ENCODE measurements at regions not wholly inside any gene's neighbourhood (a gene's known extent, or its start where the extent isn't known, plus 50 kb on each side); places are given as distances from the start of the nearest gene placed in this dataset.

- Histone ChIP-seq H3K36me3 (ENCODE audit: control insufficient read depth, insufficient read depth, low read length) (no peaks in the 10 kb centered on the region), H3K27ac (ENCODE audit: low read length) (no peak overlapping the region), H3K4me3 (ENCODE audit: low read depth in 2 of 2, low read length in 2 of 2) (no peak overlapping the region), H3K9me3 (ENCODE audit: control insufficient read depth, insufficient read depth, low read depth, low read length) (no peaks in the 10 kb centered on the region), H3K4me1 (ENCODE audit: control insufficient read depth, insufficient read depth, low read length) (no peaks in the 10 kb centered on the region), H3K27me3 (ENCODE audit: control insufficient read depth, insufficient read depth, low read length) (no peaks in the 10 kb centered on the region)
- no peak for DNase-seq (ENCODE audit: low read depth, low spot score)
- intact Hi-C loops (cut with micrococcal nuclease; ENCODE audit: unreplicated experiment): no loop called here
- POLR2A ChIA-PET: no interaction called here
- in situ Hi-C loops (cut with HindIII; ENCODE audit: low pct_unique_long_range_greater_than_20kb, low sequenced_read_pairs): no loop called here
- no TSS peak for BruUV-seq (replicated peaks)
- CTCF ChIA-PET: no interaction called here
- no peak for ATAC-seq
- TF ChIP-seq REST (IDR thresholded peaks at IDR 0.05; ENCODE audit: insufficient read depth in 1 of 2, low read depth in 2 of 2, low read length in 1 of 2): no peak
- no peak for TF ChIP-seq POLR2AphosphoS5 (IDR thresholded peaks at IDR 0.05; ENCODE audit: low read depth, low read length)
- no peak for TF ChIP-seq CTCF (IDR thresholded peaks at IDR 0.05)
- TF ChIP-seq SIN3A (IDR thresholded peaks at IDR 0.05; ENCODE audit: borderline replicate concordance, insufficient read depth, low read depth, low read length): no peak
- TF ChIP-seq TCF7L2 (IDR thresholded peaks at IDR 0.05; ENCODE audit: low read depth, low read length): no peak
These were observed 430.0 kb upstream of the SOX5 start for GRCh38 chr12:24379433-24379832.

- no peaks in the 10 kb centered on the region for H3K27me3 ChIP-seq (ENCODE audit: control insufficient read depth, insufficient read depth, low read length)
- DNase-seq (ENCODE audit: low read depth, low spot score): no peak
- no peaks in the 10 kb centered on the region for H3K9me3 ChIP-seq (ENCODE audit: control insufficient read depth, insufficient read depth, low read depth, low read length)
- intact Hi-C loops (cut with micrococcal nuclease; ENCODE audit: unreplicated experiment): no loop called here
- no peak for ATAC-seq
- TF ChIP-seq TCF7L2 (IDR thresholded peaks at IDR 0.05; ENCODE audit: low read depth, low read length) (no peak), SIN3A (IDR thresholded peaks at IDR 0.05; ENCODE audit: borderline replicate concordance, insufficient read depth, low read depth, low read length) (no peak), REST (IDR thresholded peaks at IDR 0.05; ENCODE audit: insufficient read depth in 1 of 2, low read depth in 2 of 2, low read length in 1 of 2) (no peak), CTCF (IDR thresholded peaks at IDR 0.05) (no peak), POLR2AphosphoS5 (IDR thresholded peaks at IDR 0.05; ENCODE audit: low read depth, low read length) (no peak)
- no peak overlapping the region for H3K4me3 ChIP-seq (ENCODE audit: low read depth in 2 of 2, low read length in 2 of 2)
- CTCF ChIA-PET: no interaction called here
- no peaks in the 10 kb centered on the region for H3K4me1 ChIP-seq (ENCODE audit: control insufficient read depth, insufficient read depth, low read length)
- no TSS peak for BruUV-seq (replicated peaks)
- POLR2A ChIA-PET: no interaction called here
- in situ Hi-C loops (cut with HindIII; ENCODE audit: low pct_unique_long_range_greater_than_20kb, low sequenced_read_pairs): no loop called here
- no peaks in the 10 kb centered on the region for H3K36me3 ChIP-seq (ENCODE audit: control insufficient read depth, insufficient read depth, low read length)
- no peak overlapping the region for H3K27ac ChIP-seq (ENCODE audit: low read length)
These were observed 429.3 kb upstream of the SOX5 start for GRCh38 chr12:24378548-24379407.

All from Panc1 (cell line).